Gastroesophageal sphincter (tissue), 4 donors: ENCODE measurements at regions not wholly inside any gene's neighbourhood (a gene's known extent, or its start where the extent isn't known, plus 50 kb on each side); places are given as distances from the start of the nearest gene placed in this dataset.
A peak's percentile ranks its signal among the peaks of the same experiment; 100 is the strongest.

Source experiments
- ATAC-seq: fragments of 150-250 bp; one replicate; pipeline ENCODE4 v1.9.1; 2016; ENCODE audit warnings: mild to moderate bottlenecking, moderate library complexity
- H3K27ac ChIP-seq, 4 donors: fragments of 200-600 bp; sonication (generic) in 3 of 4; 1 replicate in 3 of 4; 2 replicates in 1 of 4; pipeline ENCODE4 v1.5.1; 2016 to 2019
- H3K27me3 ChIP-seq: fragments of 200-600 bp; sonication (generic); one replicate; pipeline ENCODE4 v1.5.1; 2019
- H3K36me3 ChIP-seq, 2 donors: fragments of 200-600 bp; sonication (generic); one replicate each; pipeline ENCODE4 v1.5.1; 2019; ENCODE audit warnings: control low read depth in 1 of 2
- H3K4me1 ChIP-seq, 3 donors: fragments of 200-600 bp; sonication (generic); 1 replicate in 2 of 3; 2 replicates in 1 of 3; pipeline ENCODE4 v1.5.1; 2016 to 2019; ENCODE audit warnings: control low read depth in 2 of 3
- H3K4me3 ChIP-seq, 2 donors: fragments of 200-600 bp; sonication (generic); one replicate each; pipeline ENCODE4 v1.5.1; 2019; ENCODE audit warnings: mild to moderate bottlenecking in 1 of 2, moderate library complexity in 1 of 2
- H3K9me3 ChIP-seq, 3 donors: fragments of 200-600 bp; sonication (generic); one replicate each; pipeline ENCODE4 v1.5.1; 2017 to 2019; ENCODE audit warnings: control low read depth in 2 of 3
- CTCF ChIP-seq, 4 experiments: fragments of 200-600 bp in 2 of 4; fragments of 450-650 bp in 2 of 4; sonication (generic) in 1 of 4; IDR thresholded peaks; one replicate each; pipeline ENCODE4 v1.5.1; 2017 to 2019; ENCODE audit warnings: antibody characterized with exemption in 4 of 4, mild to moderate bottlenecking in 2 of 4, moderate library complexity in 2 of 4
- EP300 ChIP-seq: sonication (generic); formaldehyde crosslinking; IDR thresholded peaks from one replicate; pipeline ENCODE4 v1.6.1; 2017; ENCODE audit warnings: antibody characterized with exemption, mild to moderate bottlenecking
- POLR2A ChIP-seq, 2 donors: fragments of 450-650 bp; IDR thresholded peaks; one replicate each; pipeline ENCODE4 v1.6.1; 2017; ENCODE audit warnings: antibody characterized with exemption in 2 of 2, mild to moderate bottlenecking in 2 of 2, moderate library complexity in 1 of 2
- POLR2AphosphoS5 ChIP-seq: sonication (generic); formaldehyde crosslinking; IDR thresholded peaks from one replicate; pipeline ENCODE4 v1.6.1; 2017; ENCODE audit warnings: antibody characterized with exemption
- WGBS, 2 donors: methylation state at CpG; one replicate each; pipeline ENCODE4 v1.1.5; 2018; ENCODE audit warnings: low coverage in 1 of 2; 5-methylcytosine and 5-hydroxymethylcytosine counted together

- H3K9me3 ChIP-seq = peaks cover 0 to 8% (median 0%) of the 10 kb centered on the region in 3 donors
- ATAC-seq = no peak
- no peaks in the 10 kb centered on the region for H3K4me1 ChIP-seq
- TF ChIP-seq EP300 (no peak), POLR2AphosphoS5 (no peak), POLR2A (IDR thresholded peaks at IDR 0.05) (no peak), CTCF (IDR thresholded peaks at IDR 0.05) (no peak)
- 90% methylated on average over 2 of the region's 6 CpGs; no CpG with 5 or more reads in 1 of the 2 donors for WGBS, 2 donors
- no peak overlapping the region for H3K4me3 ChIP-seq
- no peaks in the 10 kb centered on the region for H3K27me3 ChIP-seq
- H3K36me3 ChIP-seq = no peaks in the 10 kb centered on the region
- H3K27ac ChIP-seq = no peak overlapping the region
Measured at GRCh38 chr14:95025941-95026340, 131.4 kb downstream of the DICER1 start.

- no peaks in the 10 kb centered on the region for H3K36me3 ChIP-seq
- no peak for ATAC-seq
- H3K4me1 ChIP-seq = no peaks in the 10 kb centered on the region
- H3K27me3 ChIP-seq = no peaks in the 10 kb centered on the region
- TF ChIP-seq CTCF (IDR thresholded peaks at IDR 0.05) = no peak
- no peak for TF ChIP-seq POLR2AphosphoS5
- TF ChIP-seq EP300 = no peak
- no peak for TF ChIP-seq POLR2A (IDR thresholded peaks at IDR 0.05)
- WGBS, 2 donors = 76 to 79% methylated on average over 3 to 4 of the region's 4 CpGs
- no peak overlapping the region for H3K27ac ChIP-seq
- H3K9me3 ChIP-seq = peaks cover 0 to 8% (median 0%) of the 10 kb centered on the region in 3 donors
- no peak overlapping the region for H3K4me3 ChIP-seq
Measured at GRCh38 chr14:95025218-95025617, 132.1 kb downstream of the DICER1 start.

- H3K9me3 ChIP-seq = peaks cover 0 to 8% (median 0%) of the 10 kb centered on the region in 3 donors
- H3K4me1 ChIP-seq = no peaks in the 10 kb centered on the region
- no peak for TF ChIP-seq EP300
- no peak for TF ChIP-seq CTCF (IDR thresholded peaks at IDR 0.05)
- TF ChIP-seq POLR2A (IDR thresholded peaks at IDR 0.05) = no peak
- no peak for TF ChIP-seq POLR2AphosphoS5
- H3K27me3 ChIP-seq = no peaks in the 10 kb centered on the region
- H3K36me3 ChIP-seq = no peaks in the 10 kb centered on the region
- WGBS, 2 donors = 83% methylated on average over 3 of the region's 6 CpGs; no CpG with 5 or more reads in 1 of the 2 donors
- no peak overlapping the region for H3K27ac ChIP-seq
- no peak overlapping the region for H3K4me3 ChIP-seq
- ATAC-seq = no peak
Measured at GRCh38 chr14:95024380-95024779, 132.9 kb downstream of the DICER1 start.

GRCh38 chr14:95023886-95024285 lies 133.4 kb downstream of the DICER1 start:
- WGBS, 2 donors = 67% methylated on average over 2 of the region's 4 CpGs; no CpG with 5 or more reads in 1 of the 2 donors
- H3K4me3 ChIP-seq = no peak overlapping the region
- H3K9me3 ChIP-seq = peaks cover 0 to 8% (median 0%) of the 10 kb centered on the region in 3 donors
- H3K27ac ChIP-seq = no peak overlapping the region
- no peaks in the 10 kb centered on the region for H3K4me1 ChIP-seq
- ATAC-seq = peak; percentile 41
- no peaks in the 10 kb centered on the region for H3K36me3 ChIP-seq
- TF ChIP-seq CTCF (IDR thresholded peaks at IDR 0.05) = no peak
- no peak for TF ChIP-seq EP300
- TF ChIP-seq POLR2AphosphoS5 = no peak
- TF ChIP-seq POLR2A (IDR thresholded peaks at IDR 0.05) = no peak
- no peaks in the 10 kb centered on the region for H3K27me3 ChIP-seq

GRCh38 chr14:95023115-95023514 lies 134.2 kb downstream of the DICER1 start:
- no peak for ATAC-seq
- WGBS, 2 donors = 85 to 86% methylated on average over 3 to 9 of the region's 9 CpGs

More at GRCh38 chr14:95023115-95023514, 134.2 kb downstream of the DICER1 start:
- H3K4me3 ChIP-seq = no peak overlapping the region
- no peak overlapping the region for H3K27ac ChIP-seq
- H3K27me3 ChIP-seq = no peaks in the 10 kb centered on the region
- no peaks in the 10 kb centered on the region for H3K4me1 ChIP-seq
- no peaks in the 10 kb centered on the region for H3K36me3 ChIP-seq
- H3K9me3 ChIP-seq = peaks cover 0 to 8% (median 0%) of the 10 kb centered on the region in 3 donors
- TF ChIP-seq POLR2A (IDR thresholded peaks at IDR 0.05) (no peak), CTCF (IDR thresholded peaks at IDR 0.05) (no peak), EP300 (no peak), POLR2AphosphoS5 (no peak)
